ENCODE measurements at regions not wholly inside any gene's neighbourhood (a gene's known extent, or its start where the extent isn't known, plus 50 kb on each side); places are given as distances from the start of the nearest gene placed in this dataset.

DNA sequence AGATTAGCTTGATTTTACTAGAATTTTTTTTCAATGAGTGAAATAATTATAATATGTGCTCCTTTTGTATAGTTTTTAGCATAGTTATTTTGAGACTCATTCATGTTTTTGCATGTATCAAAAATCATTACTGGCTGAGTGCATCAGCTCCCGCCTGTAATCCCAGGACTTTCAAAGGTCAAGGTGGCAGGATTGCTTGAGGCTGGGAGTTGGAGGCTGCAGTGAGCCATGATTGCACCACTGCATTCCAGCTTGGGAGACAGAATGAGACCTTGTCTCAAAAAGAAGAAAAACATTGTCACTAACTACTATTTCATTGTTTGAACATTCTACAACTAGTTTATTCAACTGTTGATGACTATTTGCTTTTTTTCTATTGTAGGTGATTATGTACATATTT lies 802.7 kb downstream of the SLC16A7 start:
- TF ChIP-seq POLR2A (IDR thresholded peaks at IDR 0.05), result no peak
- TF ChIP-seq, protein P1, sequence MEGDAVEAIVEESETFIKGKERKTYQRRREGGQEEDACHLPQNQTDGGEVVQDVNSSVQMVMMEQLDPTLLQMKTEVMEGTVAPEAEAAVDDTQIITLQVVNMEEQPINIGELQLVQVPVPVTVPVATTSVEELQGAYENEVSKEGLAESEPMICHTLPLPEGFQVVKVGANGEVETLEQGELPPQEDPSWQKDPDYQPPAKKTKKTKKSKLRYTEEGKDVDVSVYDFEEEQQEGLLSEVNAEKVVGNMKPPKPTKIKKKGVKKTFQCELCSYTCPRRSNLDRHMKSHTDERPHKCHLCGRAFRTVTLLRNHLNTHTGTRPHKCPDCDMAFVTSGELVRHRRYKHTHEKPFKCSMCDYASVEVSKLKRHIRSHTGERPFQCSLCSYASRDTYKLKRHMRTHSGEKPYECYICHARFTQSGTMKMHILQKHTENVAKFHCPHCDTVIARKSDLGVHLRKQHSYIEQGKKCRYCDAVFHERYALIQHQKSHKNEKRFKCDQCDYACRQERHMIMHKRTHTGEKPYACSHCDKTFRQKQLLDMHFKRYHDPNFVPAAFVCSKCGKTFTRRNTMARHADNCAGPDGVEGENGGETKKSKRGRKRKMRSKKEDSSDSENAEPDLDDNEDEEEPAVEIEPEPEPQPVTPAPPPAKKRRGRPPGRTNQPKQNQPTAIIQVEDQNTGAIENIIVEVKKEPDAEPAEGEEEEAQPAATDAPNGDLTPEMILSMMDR (IDR thresholded peaks at IDR 0.05), result no peak
- no peak for TF ChIP-seq POLR2AphosphoS5 (IDR thresholded peaks at IDR 0.05)

All from breast epithelium (tissue), 3 donors.